Heart right ventricle (tissue), 16 donors: ENCODE measurements at regions not wholly inside any gene's neighbourhood (a gene's known extent, or its start where the extent isn't known, plus 50 kb on each side); places are given as distances from the start of the nearest gene placed in this dataset.

ENCODE experiments used
- ATAC-seq, 8 donors: fragments of 200-7000 bp; cut with Tn5 transposase; one replicate each; pipeline ENCODE4 v1.9.1; 2020; ENCODE audit warnings: mild to moderate bottlenecking in 8 of 8, moderate library complexity in 8 of 8, moderate number of reproducible peaks in 1 of 8
- DNase-seq, 2 donors: peaks; one replicate each; pipeline ENCODE4 v3.0.0-alpha.2; 2020
- H3K27ac ChIP-seq, 10 donors: fragments of 200-600 bp; sonication (generic) in 2 of 10; one replicate each; pipeline versions ENCODE4 v1.5.0 to v1.8.0; 2020 to 2022; ENCODE audit warnings: mild to moderate bottlenecking in 3 of 10
- H3K27me3 ChIP-seq, 7 donors: fragments of 200-600 bp; one replicate each; pipeline ENCODE4 v1.8.0; 2021 to 2022; ENCODE audit warnings: mild to moderate bottlenecking in 2 of 7
- H3K36me3 ChIP-seq, 9 donors: fragments of 200-600 bp; sonication (generic) in 1 of 9; one replicate each; pipeline versions ENCODE4 v1.5.0 to v1.8.0; 2020 to 2022; ENCODE audit warnings: mild to moderate bottlenecking in 2 of 9
- H3K4me1 ChIP-seq, 9 donors: fragments of 200-600 bp; sonication (generic) in 1 of 9; one replicate each; pipeline versions ENCODE4 v1.5.0 to v1.8.0; 2020 to 2022; ENCODE audit warnings: mild to moderate bottlenecking in 4 of 9
- H3K4me3 ChIP-seq, 10 donors: fragments of 200-600 bp; sonication (generic) in 2 of 10; one replicate each; pipeline versions ENCODE4 v1.5.0 to v1.8.0; 2020 to 2022; ENCODE audit warnings: mild to moderate bottlenecking in 7 of 10, moderate library complexity in 2 of 10
- H3K9me3 ChIP-seq, 11 donors: fragments of 200-600 bp in 10 of 11; sonication (generic) in 2 of 11; one replicate each; pipeline versions ENCODE4 v1.5.0 to v1.8.0; 2013 to 2022; ENCODE audit warnings: mild to moderate bottlenecking in 2 of 11, control low read depth in 1 of 11, moderate library complexity in 1 of 11
- WGBS, 2 donors: extraction: QIAGEN DNeasy Blood & Tissue Kit; methylation state at CpG; one replicate each; pipeline ENCODE4 v1.1.7; 2013; ENCODE audit warnings: inconsistent platforms in 1 of 2; 5-methylcytosine and 5-hydroxymethylcytosine counted together
- intact Hi-C, 10 donors: fragments of 100-400 bp; cut with DNase I; formaldehyde crosslinking; loops; one replicate each; pipeline versions ENCODE4 v1.11.1 to v1.14.2; 2022
- TF ChIP-seq, protein P1 (sequence below), 9 donors: fragments of 200-600 bp; sonication (generic) in 2 of 9; IDR thresholded peaks; one replicate each; pipeline versions ENCODE4 v1.5.0 to v1.8.0; 2021 to 2022; ENCODE audit warnings: antibody characterized with exemption in 9 of 9, mild to moderate bottlenecking in 5 of 9, moderate library complexity in 1 of 9
- donor health status: Arrhythmogenic right ventricular cardiomyopathy.
- donor health status: ischemic (EF 13 %, LVEDD 7.1; RV severe dilation, severe dysfunction).
- donor health status: healthy with polysubstance abuse.
- donor health status: DM: no; HTN: yes; CAD: no.
- donor health status: DM: no; HTN: no; CAD: no.
- donor health status: ischemic (EF 25% LVEDD 6.9; RV normal size, moderate dysfunction).
- donor health status: ischemic (EF 25% LVEDD 5.7; RV mildly dilated, moderate dysfunction).
- donor health status: healthy.
- donor health status: DM: yes; HTN: yes; CAD: no.
- donor health status: Ischemic cardiomyopathy.
- donor health status: ischemic (EF 35%, LVEDD 5.7; RV mildly dilated, moderate dysfunction).
- donor health status: nonischemic (EF 11% LVEDD 7.7; RV severe dilation, severe dysfunction).
- donor health status: DM: yes; HTN: yes; CAD: no.
- donor health status: PGD.
- donor health status: ischemic (EF 29% LVEDD 5.4; RV normal size, mild dysfunction).
- donor health status: nonischemic (EF 23%, LVEDD 6.1; RV moderate dilation, normal function).

DNA sequence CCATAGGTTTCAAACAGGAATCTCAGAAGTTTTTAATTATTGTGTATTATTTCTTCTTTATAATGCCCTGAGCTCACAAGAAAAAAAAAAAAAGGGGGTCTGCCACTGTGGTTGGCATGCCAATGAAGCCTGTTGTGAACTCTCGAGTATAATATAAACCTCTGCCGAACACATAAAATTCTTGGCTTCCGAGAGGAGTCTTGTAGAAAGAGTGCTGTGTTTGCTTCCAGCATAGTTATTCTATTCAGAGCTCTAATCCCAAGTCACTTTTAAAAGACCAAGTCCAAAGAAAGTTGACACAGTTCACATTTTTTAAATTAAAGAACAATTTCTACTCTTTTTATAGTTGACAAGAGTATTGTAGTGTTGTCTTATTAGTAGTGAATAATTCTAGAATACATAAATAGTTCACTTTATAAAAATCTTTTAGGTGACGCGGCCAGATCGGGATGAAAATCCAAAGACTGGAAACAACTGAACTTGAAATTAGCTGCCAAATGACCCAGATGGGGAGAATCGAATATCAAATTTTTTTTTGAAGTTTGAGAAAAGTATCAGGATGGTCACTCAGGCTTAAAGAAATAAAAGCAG is 293.2 kb downstream of the DUSP10 start:
- TF ChIP-seq, protein P1, sequence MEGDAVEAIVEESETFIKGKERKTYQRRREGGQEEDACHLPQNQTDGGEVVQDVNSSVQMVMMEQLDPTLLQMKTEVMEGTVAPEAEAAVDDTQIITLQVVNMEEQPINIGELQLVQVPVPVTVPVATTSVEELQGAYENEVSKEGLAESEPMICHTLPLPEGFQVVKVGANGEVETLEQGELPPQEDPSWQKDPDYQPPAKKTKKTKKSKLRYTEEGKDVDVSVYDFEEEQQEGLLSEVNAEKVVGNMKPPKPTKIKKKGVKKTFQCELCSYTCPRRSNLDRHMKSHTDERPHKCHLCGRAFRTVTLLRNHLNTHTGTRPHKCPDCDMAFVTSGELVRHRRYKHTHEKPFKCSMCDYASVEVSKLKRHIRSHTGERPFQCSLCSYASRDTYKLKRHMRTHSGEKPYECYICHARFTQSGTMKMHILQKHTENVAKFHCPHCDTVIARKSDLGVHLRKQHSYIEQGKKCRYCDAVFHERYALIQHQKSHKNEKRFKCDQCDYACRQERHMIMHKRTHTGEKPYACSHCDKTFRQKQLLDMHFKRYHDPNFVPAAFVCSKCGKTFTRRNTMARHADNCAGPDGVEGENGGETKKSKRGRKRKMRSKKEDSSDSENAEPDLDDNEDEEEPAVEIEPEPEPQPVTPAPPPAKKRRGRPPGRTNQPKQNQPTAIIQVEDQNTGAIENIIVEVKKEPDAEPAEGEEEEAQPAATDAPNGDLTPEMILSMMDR (IDR thresholded peaks at IDR 0.05) = no peak
- Histone ChIP-seq H3K4me3 (no peak overlapping the region), H3K36me3 (no peaks in the 10 kb centered on the region), H3K27me3 (no peaks in the 10 kb centered on the region), H3K9me3 (no peaks in the 10 kb centered on the region), H3K4me1 (no peaks in the 10 kb centered on the region), H3K27ac (no peak overlapping the region)
- DNase-seq = no peak
- 81 to 92% methylated on average over 7 of the region's 7 CpGs for WGBS, 2 donors
- intact Hi-C loops = no loop called here
- no peak for ATAC-seq

DNA sequence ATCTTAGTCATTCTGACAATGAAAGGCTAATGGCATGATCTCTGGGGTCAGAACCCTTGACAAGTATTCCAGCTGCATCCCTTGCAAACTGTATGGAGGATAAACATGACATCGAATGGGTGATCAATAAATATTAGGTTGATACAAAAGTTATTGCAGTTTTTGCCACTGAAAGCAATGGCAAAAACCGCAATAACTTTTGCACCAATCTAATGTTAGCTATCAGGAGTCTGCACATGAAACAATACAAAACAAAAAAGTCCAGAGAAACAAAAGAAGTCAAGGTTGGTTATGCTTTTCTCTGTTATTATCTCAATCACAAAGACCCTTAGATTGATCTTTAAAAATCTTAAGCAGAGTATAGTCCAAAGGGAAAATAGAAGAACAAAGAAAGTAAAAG is 292.7 kb downstream of the DUSP10 start:
- Histone ChIP-seq H3K9me3 (no peaks in the 10 kb centered on the region), H3K4me3 (no peak overlapping the region), H3K36me3 (no peaks in the 10 kb centered on the region), H3K27ac (no peak overlapping the region), H3K27me3 (no peaks in the 10 kb centered on the region), H3K4me1 (no peaks in the 10 kb centered on the region)
- intact Hi-C loops = no loop called here
- no peak for ATAC-seq
- DNase-seq = no peak
- TF ChIP-seq, protein P1 (IDR thresholded peaks at IDR 0.05) = no peak
- 90 to 93% methylated on average over 2 of the region's 2 CpGs for WGBS, 2 donors

DNA sequence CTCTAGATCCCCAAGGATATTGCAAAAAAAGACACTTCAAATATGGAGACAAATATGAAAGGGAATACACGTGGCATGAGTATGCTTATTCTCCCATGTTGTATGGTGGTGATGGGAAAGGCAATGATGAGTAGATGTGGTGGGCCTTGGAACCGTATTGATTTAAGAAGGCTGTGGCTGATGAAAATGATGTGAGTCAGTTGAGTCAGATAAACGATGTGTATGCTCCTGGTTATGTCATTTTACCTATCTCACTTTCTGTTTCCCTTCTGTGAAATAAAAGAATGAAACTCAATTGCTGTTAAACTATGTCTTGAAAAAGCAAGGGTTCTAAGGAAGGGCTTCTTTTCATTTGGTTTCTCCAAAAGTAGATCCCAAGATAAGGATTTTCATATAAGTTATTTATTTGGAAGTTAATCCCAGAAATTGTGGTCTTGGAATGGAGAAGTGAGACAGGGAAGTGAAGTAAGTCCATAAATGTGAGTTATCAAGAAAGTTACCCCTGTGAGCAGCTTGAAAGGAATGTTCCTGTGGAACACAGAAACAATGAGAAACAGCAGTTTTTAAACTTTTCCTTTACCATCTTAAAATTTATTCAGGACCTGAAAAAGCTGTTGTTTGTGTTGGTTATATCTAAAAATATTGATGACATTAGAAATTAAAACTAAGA is 292.0 kb downstream of the DUSP10 start:
- TF ChIP-seq, protein P1 (IDR thresholded peaks at IDR 0.05) = no peak
- Histone ChIP-seq H3K27ac (no peak overlapping the region), H3K9me3 (no peaks in the 10 kb centered on the region), H3K4me3 (no peak overlapping the region), H3K27me3 (no peaks in the 10 kb centered on the region), H3K36me3 (no peaks in the 10 kb centered on the region), H3K4me1 (no peaks in the 10 kb centered on the region)
- ATAC-seq (no peak), DNase-seq (no peak)
- intact Hi-C loops = no loop called here
- 73 to 81% methylated on average over 3 of the region's 3 CpGs for WGBS, 2 donors

DNA sequence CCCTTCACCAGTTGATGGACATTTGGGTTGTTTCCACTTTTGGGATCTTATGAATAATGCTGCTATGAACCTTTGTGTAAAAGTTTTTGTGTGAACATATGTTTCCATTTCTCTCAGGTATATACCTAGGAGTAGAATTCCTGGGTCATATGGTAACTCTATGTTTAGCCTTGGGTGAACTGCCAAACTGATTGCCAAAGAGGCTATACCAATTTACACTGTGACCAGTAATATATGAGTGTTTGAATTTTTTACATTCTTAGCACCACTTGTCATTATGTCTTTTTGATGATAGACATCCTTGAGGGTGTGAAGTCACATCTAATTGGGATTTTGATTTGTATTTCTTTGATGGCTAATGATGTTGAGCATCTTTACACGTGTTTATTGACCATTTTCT is 290.1 kb downstream of the DUSP10 start:
- Histone ChIP-seq H3K9me3 (no peaks in the 10 kb centered on the region), H3K27me3 (no peaks in the 10 kb centered on the region), H3K4me3 (no peak overlapping the region), H3K36me3 (no peaks in the 10 kb centered on the region), H3K27ac (no peak overlapping the region), H3K4me1 (no peaks in the 10 kb centered on the region)
- intact Hi-C loops = no loop called here
- no peak for ATAC-seq
- 64 to 76% methylated on average over 1 of the region's 1 CpG for WGBS, 2 donors
- TF ChIP-seq, protein P1 (IDR thresholded peaks at IDR 0.05) = no peak
- no peak for DNase-seq
